ENCODE measurements at regions not wholly inside any gene's neighbourhood (a gene's known extent, or its start where the extent isn't known, plus 50 kb on each side); places are given as distances from the start of the nearest gene placed in this dataset.

DNA sequence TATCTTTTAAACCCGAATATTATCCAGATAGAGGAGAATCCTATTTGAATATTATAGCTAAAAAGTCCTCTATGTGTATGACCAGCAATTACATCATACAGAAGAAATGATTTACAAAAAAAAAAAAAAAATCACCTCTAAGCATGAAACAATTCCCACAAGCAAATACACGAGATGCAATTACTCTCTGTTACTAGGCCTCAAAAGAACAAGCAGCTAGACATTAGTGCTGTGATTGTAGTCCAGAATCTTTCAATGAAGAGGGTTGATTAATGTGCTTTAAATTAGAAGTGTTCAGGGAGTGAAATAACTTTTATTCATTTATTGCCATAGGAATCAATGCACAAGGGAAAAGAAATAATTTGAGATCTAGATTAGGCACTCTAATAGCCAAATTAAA, 1379.5 kb upstream of the GBE1 start:
- TF ChIP-seq, protein P1, sequence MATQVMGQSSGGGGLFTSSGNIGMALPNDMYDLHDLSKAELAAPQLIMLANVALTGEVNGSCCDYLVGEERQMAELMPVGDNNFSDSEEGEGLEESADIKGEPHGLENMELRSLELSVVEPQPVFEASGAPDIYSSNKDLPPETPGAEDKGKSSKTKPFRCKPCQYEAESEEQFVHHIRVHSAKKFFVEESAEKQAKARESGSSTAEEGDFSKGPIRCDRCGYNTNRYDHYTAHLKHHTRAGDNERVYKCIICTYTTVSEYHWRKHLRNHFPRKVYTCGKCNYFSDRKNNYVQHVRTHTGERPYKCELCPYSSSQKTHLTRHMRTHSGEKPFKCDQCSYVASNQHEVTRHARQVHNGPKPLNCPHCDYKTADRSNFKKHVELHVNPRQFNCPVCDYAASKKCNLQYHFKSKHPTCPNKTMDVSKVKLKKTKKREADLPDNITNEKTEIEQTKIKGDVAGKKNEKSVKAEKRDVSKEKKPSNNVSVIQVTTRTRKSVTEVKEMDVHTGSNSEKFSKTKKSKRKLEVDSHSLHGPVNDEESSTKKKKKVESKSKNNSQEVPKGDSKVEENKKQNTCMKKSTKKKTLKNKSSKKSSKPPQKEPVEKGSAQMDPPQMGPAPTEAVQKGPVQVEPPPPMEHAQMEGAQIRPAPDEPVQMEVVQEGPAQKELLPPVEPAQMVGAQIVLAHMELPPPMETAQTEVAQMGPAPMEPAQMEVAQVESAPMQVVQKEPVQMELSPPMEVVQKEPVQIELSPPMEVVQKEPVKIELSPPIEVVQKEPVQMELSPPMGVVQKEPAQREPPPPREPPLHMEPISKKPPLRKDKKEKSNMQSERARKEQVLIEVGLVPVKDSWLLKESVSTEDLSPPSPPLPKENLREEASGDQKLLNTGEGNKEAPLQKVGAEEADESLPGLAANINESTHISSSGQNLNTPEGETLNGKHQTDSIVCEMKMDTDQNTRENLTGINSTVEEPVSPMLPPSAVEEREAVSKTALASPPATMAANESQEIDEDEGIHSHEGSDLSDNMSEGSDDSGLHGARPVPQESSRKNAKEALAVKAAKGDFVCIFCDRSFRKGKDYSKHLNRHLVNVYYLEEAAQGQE (IDR thresholded peaks at IDR 0.05; ENCODE audit: insufficient read depth in 1 of 2, low read depth in 2 of 2, low read length in 2 of 2), result no peak
- TF ChIP-seq TAF1 (IDR thresholded peaks at IDR 0.05; ENCODE audit: borderline replicate concordance, insufficient read depth, low read length) (no peak), SIN3A (IDR thresholded peaks at IDR 0.05; ENCODE audit: borderline replicate concordance, insufficient read depth, low read length) (no peak), POLR2AphosphoS5 (IDR thresholded peaks at IDR 0.05; ENCODE audit: low read depth, low read length) (no peak), FOXP2 (optimal IDR thresholded peaks at IDR 0.05; ENCODE audit: borderline replicate concordance, extremely low read depth, extremely low read length, insufficient read depth) (no peak)
